ENCODE measurements at regions not wholly inside any gene's neighbourhood (a gene's known extent, or its start where the extent isn't known, plus 50 kb on each side); places are given as distances from the start of the nearest gene placed in this dataset.

DNA sequence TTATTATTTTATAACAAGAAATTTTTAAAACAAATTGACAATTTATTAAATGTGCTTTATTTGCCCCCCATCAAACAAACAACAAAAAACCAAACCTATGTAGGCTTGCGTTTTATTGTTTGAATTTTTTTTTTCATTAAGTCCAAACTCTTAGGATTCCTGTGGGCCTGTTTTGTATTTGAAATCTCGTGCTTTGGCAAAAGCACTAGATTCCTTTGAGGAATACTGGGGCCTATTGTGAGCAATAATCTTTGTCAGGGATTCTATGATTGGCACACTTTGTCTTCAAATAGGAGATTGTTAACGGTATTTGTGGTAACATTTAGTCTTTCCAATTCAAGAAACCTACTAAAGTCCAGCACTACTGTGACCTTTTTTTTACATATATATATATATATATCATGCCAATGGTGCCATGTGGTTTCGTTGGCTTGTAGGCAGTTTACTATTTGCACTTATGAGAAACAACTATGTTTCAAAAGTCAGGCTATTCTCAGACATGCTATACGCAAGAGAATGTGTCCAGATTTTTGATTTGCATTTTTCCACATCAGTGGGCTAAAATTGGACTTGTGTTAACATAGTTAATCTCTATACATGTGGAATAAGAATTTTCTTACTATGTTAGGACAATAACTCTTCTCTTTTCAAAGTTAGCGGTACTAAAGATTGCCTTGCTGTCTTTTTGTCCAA lies 70.4 kb upstream of the GREM2 start:
- H3K4me2 ChIP-seq (ENCODE audit: low read depth, low read length) = no peak overlapping the region
- no peak overlapping the region for H2AFZ ChIP-seq (ENCODE audit: low read length)
- H4K20me1 ChIP-seq (ENCODE audit: insufficient read depth, low read length) = no peaks in the 10 kb centered on the region
- CTCF ChIA-PET (ENCODE audit: low intra/inter-chr PET ratio, low total read pairs) = no interaction called here
- 40% methylated on average over 6 of the region's 6 CpGs for WGBS (ENCODE audit: low lambda C conversion rate)
- no peak for ATAC-seq
- H3K27ac ChIP-seq (ENCODE audit: extremely low read length, insufficient read depth, low read length) = no peak overlapping the region
- no peak for DNase-seq (ENCODE audit: low spot score)
- H3K4me1 ChIP-seq (ENCODE audit: insufficient read depth, low read length) = no peaks in the 10 kb centered on the region
- H3K9ac ChIP-seq (ENCODE audit: insufficient read depth, low read depth, low read length) = no peak overlapping the region
- H3K9me3 ChIP-seq (ENCODE audit: low read length) = no peaks in the 10 kb centered on the region
- no peak for FAIRE-seq
- no peaks in the 10 kb centered on the region; a peak in 1 of 5 replicates for H3K27me3 ChIP-seq (ENCODE audit: control insufficient read depth in 1 of 2, insufficient read depth in 2 of 2, low read length in 2 of 2)
- BruUV-seq (replicated peaks) = no TSS peak
- TF ChIP-seq ZBED4 (CRISPR knock-in tag; IDR thresholded peaks at IDR 0.05; ENCODE audit: borderline replicate concordance) (no peak), CCDC6 (CRISPR knock-in tag; IDR thresholded peaks at IDR 0.05) (no peak), KAT2B (IDR thresholded peaks at IDR 0.05; ENCODE audit: borderline replicate concordance, low read depth, low read length) (no peak)
- TF ChIP-seq, protein P1, sequence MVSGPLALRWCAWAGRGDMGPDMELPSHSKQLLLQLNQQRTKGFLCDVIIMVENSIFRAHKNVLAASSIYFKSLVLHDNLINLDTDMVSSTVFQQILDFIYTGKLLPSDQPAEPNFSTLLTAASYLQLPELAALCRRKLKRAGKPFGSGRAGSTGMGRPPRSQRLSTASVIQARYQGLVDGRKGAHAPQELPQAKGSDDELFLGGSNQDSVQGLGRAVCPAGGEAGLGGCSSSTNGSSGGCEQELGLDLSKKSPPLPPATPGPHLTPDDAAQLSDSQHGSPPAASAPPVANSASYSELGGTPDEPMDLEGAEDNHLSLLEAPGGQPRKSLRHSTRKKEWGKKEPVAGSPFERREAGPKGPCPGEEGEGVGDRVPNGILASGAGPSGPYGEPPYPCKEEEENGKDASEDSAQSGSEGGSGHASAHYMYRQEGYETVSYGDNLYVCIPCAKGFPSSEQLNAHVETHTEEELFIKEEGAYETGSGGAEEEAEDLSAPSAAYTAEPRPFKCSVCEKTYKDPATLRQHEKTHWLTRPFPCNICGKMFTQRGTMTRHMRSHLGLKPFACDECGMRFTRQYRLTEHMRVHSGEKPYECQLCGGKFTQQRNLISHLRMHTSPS (CRISPR knock-in tag; IDR thresholded peaks at IDR 0.05; ENCODE audit: low read depth) = no peak
- in situ Hi-C loops (cut with HindIII; ENCODE audit: extremely low pct_ligation_motif_present, low pct_unique_long_range_greater_than_20kb) = loop anchor here (25.0 kb wide), 1 partner anchor 495 kb away; no protein-coding TSS in a partner anchor
- intact Hi-C loops (cut with micrococcal nuclease; ENCODE audit: unreplicated experiment) = no loop called here
- POLR2A ChIA-PET = no interaction called here
- H3K36me3 ChIP-seq (replicated peaks in 1 of 2; ENCODE audit: control insufficient read depth in 1 of 2, insufficient read depth in 2 of 2, low read length in 2 of 2) = no peaks in the 10 kb centered on the region
- no peak overlapping the region for H3K4me3 ChIP-seq (replicated peaks in 1 of 3; ENCODE audit: insufficient read depth in 1 of 3, low read depth in 2 of 3, low read length in 3 of 3)
- no peaks in the 10 kb centered on the region for H3K79me2 ChIP-seq (ENCODE audit: insufficient read depth, low read length)
